Upper lobe of right lung (tissue), 1 donor: ENCODE measurements at regions not wholly inside any gene's neighbourhood (a gene's known extent, or its start where the extent isn't known, plus 50 kb on each side); places are given as distances from the start of the nearest gene placed in this dataset.
"Not testable (repeated sequence)": the region's sequence is repeated elsewhere in the genome, so short reads cannot be mapped to it uniquely, and the experiment has no call there.

Experiments used
- ATAC-seq: fragments of 200-7000 bp; cut with Tn5 transposase; one replicate; pipeline ENCODE4 v1.9.1; 2020; ENCODE audit warnings: mild to moderate bottlenecking, moderate library complexity
- DNase-seq: peaks from one replicate; pipeline ENCODE4 v3.0.0-alpha.2; 2020
- H3K27ac ChIP-seq: fragments of 200-600 bp; one replicate; pipeline ENCODE4 v1.8.0; 2022
- H3K27me3 ChIP-seq: fragments of 200-600 bp; one replicate; pipeline ENCODE4 v1.8.0; 2022; ENCODE audit warnings: mild to moderate bottlenecking
- H3K36me3 ChIP-seq: fragments of 200-600 bp; one replicate; pipeline ENCODE4 v1.8.0; 2022
- H3K4me1 ChIP-seq: fragments of 200-600 bp; one replicate; pipeline ENCODE4 v1.8.0; 2022
- H3K4me3 ChIP-seq: fragments of 200-600 bp; one replicate; pipeline ENCODE4 v1.8.0; 2022; ENCODE audit warnings: mild to moderate bottlenecking
- H3K9me3 ChIP-seq: fragments of 200-600 bp; one replicate; pipeline ENCODE4 v1.8.0; 2022
- intact Hi-C: fragments of 100-400 bp; cut with DNase I; formaldehyde crosslinking; loops from one replicate; pipeline ENCODE4 v1.11.0; 2022
- TF ChIP-seq, protein P1 (sequence below): fragments of 200-600 bp; IDR thresholded peaks from one replicate; pipeline ENCODE4 v1.8.0; 2022; ENCODE audit warnings: antibody characterized with exemption
- donor health status: DM: no; HTN: yes; CAD: no; lungs with severe emphysema.

DNA sequence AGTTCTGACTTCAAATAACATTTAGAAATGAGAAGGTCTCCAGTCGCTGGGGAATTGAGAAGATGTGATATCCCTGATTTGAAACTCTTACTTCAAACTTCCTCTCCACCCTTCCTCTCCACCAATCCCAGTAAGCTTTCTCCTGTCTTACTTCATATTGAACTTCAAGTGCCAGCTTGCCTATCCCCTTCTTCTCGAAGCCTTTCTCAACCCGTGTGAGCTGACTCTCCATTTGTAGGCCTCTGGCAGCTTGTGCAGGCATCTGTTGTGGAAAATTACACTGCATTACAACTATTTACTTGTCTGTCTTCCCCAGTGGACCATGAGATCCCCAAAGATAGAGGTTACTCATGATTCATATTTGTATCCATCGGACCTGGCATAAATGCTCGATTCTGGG is 280.8 kb upstream of the CDH5 start:
- H3K27ac ChIP-seq: no peak overlapping the region
- TF ChIP-seq, protein P1, sequence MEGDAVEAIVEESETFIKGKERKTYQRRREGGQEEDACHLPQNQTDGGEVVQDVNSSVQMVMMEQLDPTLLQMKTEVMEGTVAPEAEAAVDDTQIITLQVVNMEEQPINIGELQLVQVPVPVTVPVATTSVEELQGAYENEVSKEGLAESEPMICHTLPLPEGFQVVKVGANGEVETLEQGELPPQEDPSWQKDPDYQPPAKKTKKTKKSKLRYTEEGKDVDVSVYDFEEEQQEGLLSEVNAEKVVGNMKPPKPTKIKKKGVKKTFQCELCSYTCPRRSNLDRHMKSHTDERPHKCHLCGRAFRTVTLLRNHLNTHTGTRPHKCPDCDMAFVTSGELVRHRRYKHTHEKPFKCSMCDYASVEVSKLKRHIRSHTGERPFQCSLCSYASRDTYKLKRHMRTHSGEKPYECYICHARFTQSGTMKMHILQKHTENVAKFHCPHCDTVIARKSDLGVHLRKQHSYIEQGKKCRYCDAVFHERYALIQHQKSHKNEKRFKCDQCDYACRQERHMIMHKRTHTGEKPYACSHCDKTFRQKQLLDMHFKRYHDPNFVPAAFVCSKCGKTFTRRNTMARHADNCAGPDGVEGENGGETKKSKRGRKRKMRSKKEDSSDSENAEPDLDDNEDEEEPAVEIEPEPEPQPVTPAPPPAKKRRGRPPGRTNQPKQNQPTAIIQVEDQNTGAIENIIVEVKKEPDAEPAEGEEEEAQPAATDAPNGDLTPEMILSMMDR: no peak
- no peaks in the 10 kb centered on the region for H3K9me3 ChIP-seq
- no peaks in the 10 kb centered on the region for H3K36me3 ChIP-seq
- no peaks in the 10 kb centered on the region for H3K27me3 ChIP-seq
- no peak for ATAC-seq
- intact Hi-C loops: no loop called here
- no peak overlapping the region for H3K4me3 ChIP-seq
- no peaks in the 10 kb centered on the region for H3K4me1 ChIP-seq
- DNase-seq: no peak

GRCh38 chr16:66084731-66085130 is 281.8 kb upstream of the CDH5 start:
- not testable (repeated sequence) for ATAC-seq

GRCh38 chr16:66084306-66084705 is 282.2 kb upstream of the CDH5 start:
- Histone ChIP-seq H3K36me3 (no peaks in the 10 kb centered on the region), H3K4me3 (no peak overlapping the region), H3K4me1 (no peaks in the 10 kb centered on the region), H3K9me3 (no peaks in the 10 kb centered on the region), H3K27me3 (no peaks in the 10 kb centered on the region), H3K27ac (no peak overlapping the region)
- ATAC-seq (no peak), DNase-seq (no peak)
- TF ChIP-seq, protein P1: no peak
- intact Hi-C loops: no loop called here

More at GRCh38 chr16:66084731-66085130, 281.8 kb upstream of the CDH5 start:
- H3K9me3 ChIP-seq, H3K4me3 ChIP-seq, H3K27ac ChIP-seq, H3K4me1 ChIP-seq, intact Hi-C loops, DNase-seq, H3K36me3 ChIP-seq, H3K27me3 ChIP-seq: not testable (repeated sequence)

DNA sequence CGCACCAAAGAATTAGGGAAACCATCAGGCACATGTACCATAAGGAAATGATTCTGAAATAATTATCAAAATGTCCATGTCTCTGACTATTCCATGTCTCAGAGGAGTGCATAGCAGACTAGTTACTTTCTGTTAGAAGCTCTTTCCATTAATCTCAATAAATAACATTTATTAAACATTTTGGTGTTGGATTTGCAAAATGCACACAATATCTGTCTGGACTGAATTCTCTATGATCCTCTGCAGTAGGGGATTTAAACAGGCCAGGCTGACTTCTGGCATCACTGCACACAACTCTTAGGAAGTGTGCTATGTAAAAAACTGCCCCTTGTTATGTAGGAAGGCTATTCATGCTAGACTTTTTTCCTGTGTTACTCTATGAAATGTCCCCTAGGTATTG is 283.3 kb upstream of the CDH5 start:
- no peak for ATAC-seq
- intact Hi-C loops: no loop called here
- TF ChIP-seq, protein P1: no peak
- DNase-seq: no peak
- Histone ChIP-seq H3K27me3 (no peaks in the 10 kb centered on the region), H3K4me1 (no peaks in the 10 kb centered on the region), H3K9me3 (no peaks in the 10 kb centered on the region), H3K4me3 (no peak overlapping the region), H3K36me3 (no peaks in the 10 kb centered on the region), H3K27ac (no peak overlapping the region)

DNA sequence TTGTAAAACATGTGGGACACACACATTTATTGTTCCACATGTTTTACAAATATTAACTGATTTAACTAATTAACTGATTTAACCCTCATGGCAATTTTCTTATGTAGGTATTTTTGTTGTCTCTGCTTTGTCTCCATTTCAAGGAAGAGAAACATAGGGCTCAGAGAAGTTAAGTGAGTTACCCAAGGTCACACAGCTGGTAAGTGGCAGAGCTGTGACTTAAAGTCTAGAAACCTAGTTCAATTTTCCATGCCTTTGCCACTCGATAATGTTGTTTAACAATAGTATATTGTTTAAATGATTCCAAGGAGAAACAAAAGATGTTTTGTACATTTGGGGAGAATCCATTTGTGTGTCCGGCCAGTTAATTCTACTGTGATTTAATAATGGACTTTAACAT is 284.1 kb upstream of the CDH5 start:
- intact Hi-C loops: no loop called here
- no peak for DNase-seq
- no peaks in the 10 kb centered on the region for H3K9me3 ChIP-seq
- H3K4me3 ChIP-seq: no peak overlapping the region
- no peak overlapping the region for H3K27ac ChIP-seq
- TF ChIP-seq, protein P1: no peak
- no peaks in the 10 kb centered on the region for H3K27me3 ChIP-seq
- no peaks in the 10 kb centered on the region for H3K36me3 ChIP-seq
- ATAC-seq: no peak
- H3K4me1 ChIP-seq: no peaks in the 10 kb centered on the region

DNA sequence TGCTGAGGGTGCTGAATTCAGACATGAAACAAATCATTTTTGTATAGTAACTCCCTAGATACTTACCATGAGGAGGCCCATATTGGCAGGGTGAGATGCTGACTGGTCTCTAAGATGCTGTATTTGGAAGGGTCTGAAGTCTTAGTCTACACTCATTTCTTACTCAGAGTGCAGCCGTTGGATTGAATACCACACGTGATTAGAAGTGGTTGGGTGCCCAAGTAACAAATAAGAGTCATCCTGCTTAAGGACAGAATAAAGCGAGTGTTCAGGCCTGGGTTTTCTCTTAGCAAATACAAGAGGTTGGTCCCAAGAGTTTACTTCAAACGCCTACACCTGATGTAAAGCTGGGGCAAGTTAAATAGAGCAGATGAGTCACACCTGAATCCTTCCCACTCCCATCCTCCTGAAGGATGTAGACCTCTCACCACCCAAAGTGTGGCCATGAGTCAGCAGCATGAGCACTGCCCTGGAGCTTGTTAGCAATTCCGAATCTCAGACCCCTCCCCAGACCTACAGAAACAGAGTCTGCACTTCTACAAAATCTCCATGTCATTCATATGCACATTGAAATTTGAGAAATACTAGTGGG is 284.6 kb upstream of the CDH5 start:
- ATAC-seq: peak; percentile 29
- H3K27ac ChIP-seq: no peak overlapping the region
- no peaks in the 10 kb centered on the region for H3K27me3 ChIP-seq
- no peak overlapping the region for H3K4me3 ChIP-seq
- H3K36me3 ChIP-seq: no peaks in the 10 kb centered on the region
- DNase-seq: no peak
- H3K4me1 ChIP-seq: no peaks in the 10 kb centered on the region
- TF ChIP-seq, protein P1: no peak
- H3K9me3 ChIP-seq: no peaks in the 10 kb centered on the region
- intact Hi-C loops: no loop called here
